ENCODE measurements at regions not wholly inside any gene's neighbourhood (a gene's known extent, or its start where the extent isn't known, plus 50 kb on each side); places are given as distances from the start of the nearest gene placed in this dataset.

GRCh38 chr10:57786850-57787750 is 480.6 kb downstream of the IPMK start:
- no peak for TF ChIP-seq CTCF (IDR thresholded peaks at IDR 0.05)
- TF ChIP-seq POLR2A (IDR thresholded peaks at IDR 0.05) = no peak

Measured in tibial nerve (tissue), 3 donors.